ENCODE measurements at regions not wholly inside any gene's neighbourhood (a gene's known extent, or its start where the extent isn't known, plus 50 kb on each side); places are given as distances from the start of the nearest gene placed in this dataset.

GRCh38 chr2:56626927-56627326, 443.1 kb downstream of the CCDC85A start:
- DNase-seq: no peak

GRCh38 chr2:56630286-56630685, 446.5 kb downstream of the CCDC85A start:
- no peak for DNase-seq

- no peak for DNase-seq
Measured at GRCh38 chr2:56647997-56648396, 464.2 kb downstream of the CCDC85A start.

- no peak for DNase-seq
Measured at GRCh38 chr2:56648802-56649201, 465.0 kb downstream of the CCDC85A start.

GRCh38 chr2:56654936-56655335, 471.1 kb downstream of the CCDC85A start:
- DNase-seq: no peak

GRCh38 chr2:56656826-56657225, 473.0 kb downstream of the CCDC85A start:
- no peak for DNase-seq

- no peak for DNase-seq
Measured at GRCh38 chr2:56666777-56667176, 483.0 kb downstream of the CCDC85A start.

- DNase-seq: no peak
Measured at GRCh38 chr2:56671973-56672569, 488.3 kb downstream of the CCDC85A start.

GRCh38 chr2:56674084-56674483, 490.3 kb downstream of the CCDC85A start:
- DNase-seq: no peak

GRCh38 chr2:56676966-56677365, 493.2 kb downstream of the CCDC85A start:
- DNase-seq: no peak

GRCh38 chr2:56680971-56681631, 497.3 kb downstream of the CCDC85A start:
- DNase-seq: no peak

- no peak for DNase-seq
Measured at GRCh38 chr2:56681659-56682396, 498.0 kb downstream of the CCDC85A start.

- DNase-seq: no peak
Measured at GRCh38 chr2:56682397-56682760, 498.6 kb downstream of the CCDC85A start.

GRCh38 chr2:56684327-56684726, 500.5 kb downstream of the CCDC85A start:
- no peak for DNase-seq

GRCh38 chr2:56685205-56685604, 501.4 kb downstream of the CCDC85A start:
- DNase-seq: no peak

GRCh38 chr2:56687169-56687568, 503.4 kb downstream of the CCDC85A start:
- no peak for DNase-seq

- no peak for DNase-seq
Measured at GRCh38 chr2:56688661-56689060, 504.9 kb downstream of the CCDC85A start.

- DNase-seq: no peak
Measured at GRCh38 chr2:56693501-56693900, 509.7 kb downstream of the CCDC85A start.

- DNase-seq: no peak
Measured at GRCh38 chr2:56703001-56703400, 519.2 kb downstream of the CCDC85A start.

- DNase-seq: no peak
Measured at GRCh38 chr2:56705713-56706112, 521.9 kb downstream of the CCDC85A start.

GRCh38 chr2:56707218-56707617, 523.4 kb downstream of the CCDC85A start:
- no peak for DNase-seq

- DNase-seq: no peak
Measured at GRCh38 chr2:56707650-56708049, 523.9 kb downstream of the CCDC85A start.

- no peak for DNase-seq
Measured at GRCh38 chr2:56709181-56709580, 525.4 kb downstream of the CCDC85A start.

- DNase-seq: no peak
Measured at GRCh38 chr2:56713161-56713676, 529.4 kb downstream of the CCDC85A start.
